ENCODE measurements at regions not wholly inside any gene's neighbourhood (a gene's known extent, or its start where the extent isn't known, plus 50 kb on each side); places are given as distances from the start of the nearest gene placed in this dataset.

DNA sequence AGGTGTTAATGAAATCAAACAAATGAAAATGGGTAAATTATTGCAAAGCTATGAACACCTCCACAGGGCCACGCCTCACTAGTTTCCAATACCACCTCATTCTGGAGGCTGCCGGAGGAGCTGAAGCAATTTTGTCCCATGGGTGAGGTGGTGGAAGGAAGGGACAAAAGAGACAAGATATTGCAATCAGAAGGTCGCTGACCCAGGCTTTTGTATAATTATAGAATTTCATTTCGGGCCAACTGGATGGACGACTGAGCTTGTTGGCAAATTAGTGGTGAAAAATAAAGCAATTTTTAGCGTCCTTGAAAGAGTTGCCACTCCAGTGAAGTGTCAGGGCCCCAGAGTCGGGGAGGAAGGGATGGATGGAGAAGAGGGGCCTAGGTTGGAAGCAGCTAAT lies 147.9 kb downstream of the CYLD start:
- intact Hi-C loops (cut with micrococcal nuclease): no loop called here
- ATAC-seq: no peak
- DNase-seq: no peak

GRCh38 chr16:50889276-50889675 lies 147.4 kb downstream of the CYLD start:
- DNase-seq (no peak), ATAC-seq (no peak)
- intact Hi-C loops (cut with micrococcal nuclease): no loop called here

DNA sequence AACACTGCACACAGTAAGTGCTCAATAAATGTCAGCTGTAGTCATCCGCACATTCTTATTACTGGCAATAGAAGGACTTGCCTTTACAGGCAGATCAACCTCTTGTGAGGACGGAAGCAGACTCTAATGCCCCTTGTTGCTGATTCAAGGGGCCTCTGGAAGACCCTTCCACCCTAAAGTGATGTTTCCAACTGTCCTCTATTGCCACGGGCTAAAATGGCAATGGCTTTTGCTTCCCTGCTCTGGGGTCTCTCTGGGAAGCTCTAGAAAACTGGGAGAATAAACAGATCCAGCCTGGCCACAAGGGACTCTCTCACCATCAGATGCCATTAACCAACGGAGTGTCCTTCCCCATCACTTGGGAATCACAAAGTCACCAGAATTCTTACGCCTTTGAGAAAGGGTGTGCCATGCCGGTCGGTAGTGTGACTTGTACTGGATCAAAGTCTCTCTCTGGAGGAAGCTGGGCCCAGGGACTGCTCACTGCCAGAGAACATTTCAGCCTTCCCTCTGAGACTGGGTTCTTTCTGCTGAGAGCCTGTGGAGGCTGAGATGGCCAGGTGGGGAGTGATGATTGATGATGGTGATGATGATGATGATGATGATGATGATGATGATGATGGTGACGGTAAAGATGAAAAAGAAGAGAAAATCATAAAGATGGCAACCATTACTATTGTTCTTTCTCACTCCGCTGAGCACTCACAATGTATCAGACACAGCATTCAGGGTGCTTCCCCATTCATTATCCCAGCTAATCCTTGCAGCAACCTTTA lies 146.8 kb downstream of the CYLD start:
- intact Hi-C loops (cut with micrococcal nuclease): no loop called here
- DNase-seq (no peak), ATAC-seq (no peak)

DNA sequence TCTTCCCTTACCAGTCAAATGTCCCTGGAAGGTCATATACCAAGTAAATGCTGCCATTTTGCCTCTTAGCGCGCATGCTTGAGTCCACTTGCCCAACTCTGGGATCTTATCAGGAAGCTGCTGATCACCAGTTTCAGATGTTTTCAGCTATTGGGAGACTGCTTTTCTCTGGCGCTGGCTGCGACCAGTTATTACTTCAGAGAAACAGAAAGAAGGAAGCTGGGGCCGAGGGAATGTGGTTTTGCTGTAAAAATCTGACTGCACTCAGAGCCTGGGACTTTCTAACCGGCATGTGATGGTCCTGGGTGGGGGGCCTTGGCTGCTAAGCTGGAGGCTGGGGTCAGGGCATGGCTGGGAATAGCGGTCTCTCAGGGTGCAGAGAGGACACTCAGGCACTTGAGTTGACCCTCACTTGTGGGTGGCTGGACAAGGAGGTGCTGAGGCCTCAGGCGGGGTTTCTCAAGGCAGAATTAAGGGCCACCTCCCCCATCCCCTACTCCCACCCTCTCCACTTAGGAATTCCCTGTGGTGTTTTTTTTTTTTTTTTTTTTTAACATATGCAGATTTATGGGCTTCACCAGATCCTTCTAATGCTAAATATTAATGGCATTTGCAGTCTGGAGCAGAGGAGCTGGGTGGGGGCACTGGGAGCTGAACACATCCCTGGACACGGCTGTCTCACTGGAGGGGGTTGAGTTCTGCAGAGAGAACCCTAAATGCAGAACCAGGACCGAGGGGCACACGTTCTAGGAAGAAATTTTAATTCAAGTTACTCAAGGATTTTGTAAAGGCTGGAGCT lies 145.8 kb downstream of the CYLD start:
- intact Hi-C loops (cut with micrococcal nuclease): no loop called here
- no peak for DNase-seq
- ATAC-seq: no peak

- ATAC-seq: no peak
- intact Hi-C loops (cut with micrococcal nuclease): no loop called here
- no peak for DNase-seq
Measured at GRCh38 chr16:50884066-50884860, 142.4 kb downstream of the CYLD start.

DNA sequence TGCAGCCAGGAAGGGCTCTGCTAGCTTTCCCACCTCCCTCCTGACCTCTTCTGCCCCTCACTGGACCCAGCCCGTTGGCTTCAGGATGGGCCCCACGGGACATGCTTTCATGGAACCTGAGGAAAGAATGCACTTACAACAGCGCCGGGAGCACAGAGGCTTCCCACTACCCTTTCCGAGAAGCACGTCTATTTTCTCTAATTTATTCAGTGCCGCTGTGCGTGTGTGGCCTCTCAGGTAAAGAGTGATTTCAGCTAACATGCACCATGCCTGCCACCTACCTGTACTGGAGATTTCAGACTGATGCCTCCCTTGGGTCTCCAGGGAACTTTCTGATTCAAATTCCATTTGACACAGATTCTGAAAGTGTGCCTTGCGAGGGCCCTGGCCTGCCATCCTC lies 140.1 kb downstream of the CYLD start:
- intact Hi-C loops (cut with micrococcal nuclease): no loop called here
- DNase-seq (no peak), ATAC-seq (no peak)

- no peak for DNase-seq
- ATAC-seq: no peak
- intact Hi-C loops (cut with micrococcal nuclease): no loop called here
Measured at GRCh38 chr16:50881331-50881830, 139.5 kb downstream of the CYLD start.

DNA sequence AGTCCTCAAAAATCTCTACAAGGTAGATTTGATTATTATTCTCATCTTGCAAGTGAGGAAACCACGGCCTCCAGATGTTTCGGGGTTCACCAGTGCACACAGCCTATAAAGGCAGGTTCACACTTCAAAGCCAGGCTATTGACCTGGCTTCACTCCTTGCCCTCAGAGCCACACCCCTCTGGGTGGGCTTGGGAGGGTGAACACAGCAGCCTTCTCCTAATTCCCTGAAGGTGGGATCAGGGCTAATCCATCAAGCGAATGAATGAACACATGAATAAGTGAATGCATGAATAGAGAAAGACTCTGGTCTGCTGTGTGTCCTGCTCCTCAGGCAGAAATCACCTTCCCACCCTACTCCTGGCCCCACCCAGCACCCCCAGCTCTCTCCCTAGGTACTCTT lies 139.0 kb downstream of the CYLD start:
- DNase-seq (no peak), ATAC-seq (no peak)
- intact Hi-C loops (cut with micrococcal nuclease): no loop called here

DNA sequence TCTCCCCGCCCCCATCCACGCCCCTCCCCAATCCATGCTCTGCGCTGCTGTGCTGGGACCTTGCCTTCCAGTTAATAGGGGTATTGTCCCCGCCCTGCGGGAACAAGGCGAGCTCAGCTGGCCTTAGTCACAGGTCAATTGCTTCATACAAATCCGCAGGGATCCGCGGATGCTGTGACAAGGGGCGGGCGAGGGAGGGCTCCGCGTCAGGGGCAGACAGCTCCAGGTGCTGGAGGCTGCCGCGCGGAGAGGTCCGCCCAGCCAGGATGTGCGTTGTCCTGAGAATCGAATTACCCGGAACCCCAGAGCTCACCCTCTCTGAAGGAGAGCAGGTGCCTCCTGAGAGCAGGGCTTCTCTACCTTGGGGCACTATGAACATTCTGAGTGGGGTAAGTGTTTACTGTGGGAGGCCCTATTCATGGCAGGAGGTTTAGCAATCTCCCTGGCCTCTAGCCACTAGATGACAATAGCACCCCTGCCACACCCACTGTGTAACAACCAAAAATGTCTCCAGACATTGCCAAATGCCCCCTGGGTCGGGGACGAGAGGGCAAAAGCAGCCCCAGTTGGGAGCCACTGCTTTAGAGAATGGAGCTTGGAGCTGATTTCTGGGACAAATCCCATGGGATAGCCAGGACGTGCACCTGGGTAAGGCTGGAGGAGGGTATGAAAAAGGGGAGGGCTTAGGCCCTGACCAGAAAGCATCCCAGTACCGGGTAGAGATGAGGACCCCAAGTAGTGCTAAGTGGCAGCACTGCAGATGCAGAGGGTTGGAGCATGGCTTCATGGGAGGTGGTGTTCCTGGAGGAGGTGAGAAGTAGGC lies 138.2 kb downstream of the CYLD start:
- no peak for DNase-seq
- ATAC-seq: no peak
- intact Hi-C loops (cut with micrococcal nuclease): no loop called here

GRCh38 chr16:50878966-50879615 lies 137.2 kb downstream of the CYLD start:
- no peak for DNase-seq
- no peak for ATAC-seq

GRCh38 chr16:50878536-50878935 lies 136.7 kb downstream of the CYLD start:
- intact Hi-C loops (cut with micrococcal nuclease): no loop called here
- DNase-seq: no peak
- no peak for ATAC-seq

More at GRCh38 chr16:50878966-50879615, 137.2 kb downstream of the CYLD start:
- intact Hi-C loops (cut with micrococcal nuclease): no loop called here

DNA sequence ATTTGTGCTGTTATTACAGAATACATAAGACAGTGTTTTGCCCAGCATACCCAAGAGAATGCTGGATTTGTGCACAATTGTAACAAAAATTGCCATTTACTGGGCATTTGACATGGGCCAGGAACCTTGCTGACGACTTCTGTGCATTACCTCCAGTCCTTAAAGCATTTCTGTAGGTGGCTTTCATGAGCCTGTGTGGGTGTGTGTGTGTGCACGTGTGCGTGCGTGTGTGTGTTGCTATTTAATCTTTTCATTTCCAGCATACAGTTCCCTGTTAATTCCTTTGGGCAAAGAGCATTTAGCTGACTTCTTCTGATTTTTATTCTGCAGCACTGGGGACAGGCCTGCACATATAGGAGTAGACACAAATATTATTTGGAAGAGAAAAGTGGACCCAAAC lies 134.4 kb downstream of the CYLD start:
- no peak for DNase-seq
- ATAC-seq: no peak
- intact Hi-C loops (cut with micrococcal nuclease): no loop called here

- DNase-seq (no peak), ATAC-seq (no peak)
- intact Hi-C loops (cut with micrococcal nuclease): no loop called here
Measured at GRCh38 chr16:50868577-50868976, 126.7 kb downstream of the CYLD start.

GRCh38 chr16:50866806-50867205 lies 124.9 kb downstream of the CYLD start:
- DNase-seq (no peak), ATAC-seq (no peak)
- intact Hi-C loops (cut with micrococcal nuclease): no loop called here

GRCh38 chr16:50864386-50864785 lies 122.5 kb downstream of the CYLD start:
- ATAC-seq (no peak), DNase-seq (no peak)
- intact Hi-C loops (cut with micrococcal nuclease): no loop called here

GRCh38 chr16:50863644-50864144 lies 121.8 kb downstream of the CYLD start:
- DNase-seq (no peak), ATAC-seq (no peak)
- intact Hi-C loops (cut with micrococcal nuclease): no loop called here

- intact Hi-C loops (cut with micrococcal nuclease): no loop called here
- DNase-seq: no peak
Measured at GRCh38 chr16:50862818-50863643, 121.1 kb downstream of the CYLD start.

More at GRCh38 chr16:50862818-50863643, 121.1 kb downstream of the CYLD start:
- ATAC-seq: no peak
